HFFc6 (cell line): ENCODE measurements at regions not wholly inside any gene's neighbourhood (a gene's known extent, or its start where the extent isn't known, plus 50 kb on each side); places are given as distances from the start of the nearest gene placed in this dataset.

Source experiments
- DNase-seq: peaks from one replicate; pipeline ENCODE4 v3.0.0-alpha.2; 2018
- H3K27ac Mint-ChIP-seq: 2 replicates; pipeline ENCODE4 v1.8.0; 2020; ENCODE audit warnings: mild to moderate bottlenecking, mixed read lengths
- H3K27me3 Mint-ChIP-seq: 2 replicates; pipeline ENCODE4 v1.8.0; 2021; ENCODE audit warnings: mild to moderate bottlenecking, moderate library complexity, mixed read lengths; ENCODE audit not compliant: insufficient read depth
- H3K36me3 Mint-ChIP-seq: 2 replicates; pipeline ENCODE4 v1.8.0; 2021; ENCODE audit warnings: low read depth, mixed read lengths
- H3K4me1 Mint-ChIP-seq: 2 replicates; pipeline ENCODE4 v1.8.0; 2020; ENCODE audit warnings: low read depth, mixed read lengths
- H3K4me3 Mint-ChIP-seq: 2 replicates; pipeline ENCODE4 v1.8.0; 2020; ENCODE audit warnings: mild to moderate bottlenecking, moderate library complexity, mixed read lengths
- H3K9me3 Mint-ChIP-seq: 2 replicates; pipeline ENCODE4 v1.8.0; 2020; ENCODE audit warnings: mild to moderate bottlenecking, mixed read lengths
- TF ChIP-seq, protein P1 (sequence below): fragments of 200-600 bp; sonication (generic); IDR thresholded peaks from 2 replicates; pipeline ENCODE4 v1.5.0; 2021; ENCODE audit warnings: antibody characterized with exemption, mild to moderate bottlenecking

DNA sequence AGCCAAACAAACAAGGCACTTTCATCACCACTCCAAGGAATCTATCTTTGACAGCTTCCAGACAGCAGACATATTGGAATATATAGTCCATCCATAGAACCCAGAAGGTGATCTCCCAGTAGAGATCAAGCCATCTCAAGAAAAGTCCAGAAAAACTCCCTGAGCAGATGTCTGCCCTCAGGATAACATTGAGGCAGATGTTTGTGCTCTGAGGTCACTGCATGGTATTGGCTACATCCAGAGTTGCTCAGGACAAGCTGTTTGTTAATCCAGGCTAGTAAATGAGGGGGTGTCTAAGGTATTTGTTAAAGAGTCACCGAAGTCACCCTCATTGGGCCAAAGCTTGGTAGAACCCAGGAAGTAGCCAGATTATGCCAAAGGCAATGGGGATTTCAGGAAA is 556.3 kb upstream of the KLF4 start:
- peaks cover 2% of the 10 kb centered on the region for H3K27me3 Mint-ChIP-seq
- peaks cover 56% of the 10 kb centered on the region for H3K4me1 Mint-ChIP-seq
- DNase-seq = no peak
- peaks cover 24% of the 10 kb centered on the region for H3K9me3 Mint-ChIP-seq
- peaks cover 25% of the 10 kb centered on the region for H3K36me3 Mint-ChIP-seq
- H3K27ac Mint-ChIP-seq = no peak overlapping the region
- TF ChIP-seq, protein P1, sequence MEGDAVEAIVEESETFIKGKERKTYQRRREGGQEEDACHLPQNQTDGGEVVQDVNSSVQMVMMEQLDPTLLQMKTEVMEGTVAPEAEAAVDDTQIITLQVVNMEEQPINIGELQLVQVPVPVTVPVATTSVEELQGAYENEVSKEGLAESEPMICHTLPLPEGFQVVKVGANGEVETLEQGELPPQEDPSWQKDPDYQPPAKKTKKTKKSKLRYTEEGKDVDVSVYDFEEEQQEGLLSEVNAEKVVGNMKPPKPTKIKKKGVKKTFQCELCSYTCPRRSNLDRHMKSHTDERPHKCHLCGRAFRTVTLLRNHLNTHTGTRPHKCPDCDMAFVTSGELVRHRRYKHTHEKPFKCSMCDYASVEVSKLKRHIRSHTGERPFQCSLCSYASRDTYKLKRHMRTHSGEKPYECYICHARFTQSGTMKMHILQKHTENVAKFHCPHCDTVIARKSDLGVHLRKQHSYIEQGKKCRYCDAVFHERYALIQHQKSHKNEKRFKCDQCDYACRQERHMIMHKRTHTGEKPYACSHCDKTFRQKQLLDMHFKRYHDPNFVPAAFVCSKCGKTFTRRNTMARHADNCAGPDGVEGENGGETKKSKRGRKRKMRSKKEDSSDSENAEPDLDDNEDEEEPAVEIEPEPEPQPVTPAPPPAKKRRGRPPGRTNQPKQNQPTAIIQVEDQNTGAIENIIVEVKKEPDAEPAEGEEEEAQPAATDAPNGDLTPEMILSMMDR = no peak
- H3K4me3 Mint-ChIP-seq = no peak overlapping the region

DNA sequence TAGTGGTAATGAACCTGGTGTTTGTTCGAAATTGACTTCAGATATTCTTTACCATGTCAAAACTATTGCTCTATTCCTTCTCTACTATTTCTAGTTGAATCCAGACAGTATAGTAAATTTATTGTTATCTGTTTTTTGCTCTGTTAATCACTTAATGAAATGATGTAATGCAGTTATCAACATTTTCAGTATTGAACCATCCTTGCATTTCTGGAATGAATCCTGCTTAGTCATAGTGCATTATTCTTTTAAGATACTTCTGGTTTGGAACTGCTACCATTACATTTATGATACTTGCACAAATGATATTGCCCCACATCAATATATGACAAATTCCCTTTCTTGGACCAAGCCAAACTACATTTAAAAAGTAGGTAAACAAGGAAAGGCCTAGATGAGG is 554.0 kb upstream of the KLF4 start:
- DNase-seq = no peak

DNA sequence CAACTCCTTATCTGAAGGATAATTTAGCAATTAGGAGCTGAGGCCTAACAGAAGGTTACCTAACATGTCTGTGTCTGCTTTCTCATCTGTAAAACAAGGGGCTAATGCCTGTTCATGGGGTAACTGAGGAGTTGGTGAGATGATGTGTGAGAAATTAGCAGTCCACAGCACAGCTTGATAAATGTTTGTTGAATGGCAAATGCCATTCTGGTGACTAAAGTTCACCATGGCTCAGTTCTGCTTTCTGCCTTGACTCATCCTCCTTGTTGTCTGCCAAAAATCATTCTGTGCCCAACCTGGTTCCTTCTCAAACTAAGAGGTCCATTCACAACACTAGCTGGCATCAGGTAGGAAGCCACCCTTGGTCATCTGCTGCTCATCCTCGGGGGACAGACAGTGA is 552.0 kb upstream of the KLF4 start:
- peak overlapping the region; percentile 1; the same call in 1 of the 2 replicates for H3K4me3 Mint-ChIP-seq
- TF ChIP-seq, protein P1 = no peak
- H3K27me3 Mint-ChIP-seq = peaks cover 3% of the 10 kb centered on the region; the same call in 1 of the 2 replicates
- H3K9me3 Mint-ChIP-seq = peaks cover 24% of the 10 kb centered on the region
- H3K4me1 Mint-ChIP-seq = peaks cover 33% of the 10 kb centered on the region
- no peak overlapping the region; the same call in 1 of the 2 replicates for H3K27ac Mint-ChIP-seq
- peaks cover 19% of the 10 kb centered on the region for H3K36me3 Mint-ChIP-seq
- DNase-seq = peak; percentile 70

More for the DNA sequence above, 554.0 kb upstream of the KLF4 start:
- no peak overlapping the region for H3K27ac Mint-ChIP-seq
- peaks cover 24% of the 10 kb centered on the region for H3K9me3 Mint-ChIP-seq
- H3K36me3 Mint-ChIP-seq = peaks cover 25% of the 10 kb centered on the region
- H3K4me3 Mint-ChIP-seq = no peak overlapping the region
- TF ChIP-seq, protein P1 = no peak
- no peaks in the 10 kb centered on the region; the same call in 1 of the 2 replicates for H3K27me3 Mint-ChIP-seq
- peaks cover 53% of the 10 kb centered on the region for H3K4me1 Mint-ChIP-seq

DNA sequence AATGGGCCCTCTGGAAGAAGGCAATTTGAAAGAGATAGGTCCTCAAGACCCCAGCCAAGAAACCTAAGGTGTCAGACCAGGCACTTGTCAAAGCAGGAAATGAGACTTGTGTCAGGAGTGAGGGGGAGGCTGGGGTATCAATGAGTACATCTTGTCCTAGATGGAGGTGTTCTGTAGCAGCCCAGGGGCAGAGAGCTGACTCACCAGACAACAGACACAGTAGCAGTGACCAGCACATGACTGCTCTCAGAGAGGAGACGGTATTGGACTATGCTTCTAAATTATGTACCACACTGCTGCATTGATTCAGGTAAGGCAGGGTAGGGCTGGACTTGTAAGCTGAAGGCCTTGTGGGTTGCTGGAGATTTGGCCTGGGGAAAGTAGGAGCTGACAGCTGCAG is 551.2 kb upstream of the KLF4 start:
- Mint-ChIP-seq H3K4me3 (peak overlapping the region; percentile 1; the same call in 1 of the 2 replicates), H3K9me3 (peaks cover 24% of the 10 kb centered on the region), H3K27me3 (peaks cover 3% of the 10 kb centered on the region; the same call in 1 of the 2 replicates), H3K36me3 (peaks cover 19% of the 10 kb centered on the region), H3K27ac (peak overlapping the region; percentile 44), H3K4me1 (peaks cover 32% of the 10 kb centered on the region)
- TF ChIP-seq, protein P1 = no peak
- DNase-seq = peak; percentile 46

DNA sequence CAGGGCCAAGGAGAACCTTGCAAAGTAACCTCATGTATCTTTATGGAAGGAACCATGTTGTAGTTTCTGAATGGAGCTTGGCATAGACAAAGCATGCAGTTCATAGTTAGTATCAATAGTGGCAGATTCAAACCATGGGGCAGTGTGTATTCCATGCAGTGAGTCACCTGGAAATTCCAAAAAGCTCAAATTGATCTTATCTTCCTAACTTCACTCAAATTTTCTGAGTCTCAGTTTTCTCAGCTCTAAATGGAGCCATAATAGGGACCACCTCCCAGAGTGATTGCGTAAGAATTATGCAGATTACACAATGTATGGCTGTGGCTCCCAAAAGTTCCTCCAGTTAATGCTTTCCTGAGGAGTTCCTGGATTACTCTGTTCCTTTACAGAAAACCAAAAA is 549.9 kb upstream of the KLF4 start:
- no peak for DNase-seq
- Mint-ChIP-seq H3K36me3 (peaks cover 18% of the 10 kb centered on the region), H3K4me1 (peaks cover 39% of the 10 kb centered on the region), H3K9me3 (peaks cover 23% of the 10 kb centered on the region), H3K27me3 (peaks cover 3% of the 10 kb centered on the region; the same call in 1 of the 2 replicates), H3K4me3 (no peak overlapping the region), H3K27ac (no peak overlapping the region)
- TF ChIP-seq, protein P1 = no peak

DNA sequence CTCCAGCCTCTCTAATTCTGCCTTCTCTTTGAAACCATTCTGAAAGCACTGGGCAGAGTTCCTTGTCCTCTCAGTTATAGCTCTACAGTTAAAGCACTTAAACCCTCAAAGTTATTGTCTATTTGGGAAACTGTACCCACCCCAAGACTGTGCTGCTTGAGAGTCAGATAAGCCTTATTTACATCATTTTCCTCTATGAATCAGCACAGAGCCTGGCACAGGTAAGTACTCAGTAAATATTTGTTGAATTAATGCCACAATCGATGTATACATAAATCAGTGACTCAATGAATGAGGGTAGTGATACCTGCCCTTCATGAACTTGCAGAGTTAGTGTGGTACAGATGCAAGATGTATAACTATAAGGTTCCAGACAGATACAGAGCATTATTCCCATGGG is 549.4 kb upstream of the KLF4 start:
- DNase-seq = no peak
- TF ChIP-seq, protein P1 = no peak
- Mint-ChIP-seq H3K9me3 (peaks cover 18% of the 10 kb centered on the region), H3K36me3 (peaks cover 13% of the 10 kb centered on the region), H3K27ac (no peak overlapping the region), H3K27me3 (peaks cover 5% of the 10 kb centered on the region; the same call in 1 of the 2 replicates), H3K4me1 (peaks cover 43% of the 10 kb centered on the region), H3K4me3 (no peak overlapping the region)
